Osteoblast (primary cell): ENCODE measurements at regions not wholly inside any gene's neighbourhood (a gene's known extent, or its start where the extent isn't known, plus 50 kb on each side); places are given as distances from the start of the nearest gene placed in this dataset.
"Not testable (repeated sequence)": the region's sequence is repeated elsewhere in the genome, so short reads cannot be mapped to it uniquely, and the experiment has no call there.

Experiments used
- DNase-seq: peaks from one replicate; pipeline ENCODE4 v3.0.0; 2011; ENCODE audit warnings: low spot score, mixed read lengths; ENCODE audit not compliant: insufficient read length; ENCODE audit errors: missing footprints
- H2AFZ ChIP-seq: 2 replicates; pipeline ENCODE4 v1.6.0; 2011; ENCODE audit warnings: mild to moderate bottlenecking, low read length
- H3K27ac ChIP-seq: 2 replicates; pipeline ENCODE4 v1.5.1; 2011; ENCODE audit warnings: mild to moderate bottlenecking, low read depth, low read length, moderate library complexity
- H3K27me3 ChIP-seq: 2 replicates; pipeline ENCODE4 v1.6.0; 2012; ENCODE audit warnings: mild to moderate bottlenecking, control low read depth, inconsistent platforms, low read length, moderate library complexity; ENCODE audit not compliant: insufficient read depth
- H3K36me3 ChIP-seq: 2 replicates; pipeline ENCODE4 v1.5.1; 2011; ENCODE audit warnings: mild to moderate bottlenecking, low read length, control low read depth, moderate library complexity; ENCODE audit not compliant: insufficient read depth
- H3K4me1 ChIP-seq: 2 replicates; pipeline ENCODE4 v1.5.1; 2011; ENCODE audit warnings: mild to moderate bottlenecking, low read length, control low read depth, moderate library complexity; ENCODE audit not compliant: insufficient read depth
- H3K4me2 ChIP-seq: 2 replicates; pipeline ENCODE4 v1.6.0; 2011; ENCODE audit warnings: mild to moderate bottlenecking, low read length; ENCODE audit not compliant: insufficient read depth
- H3K4me3 ChIP-seq: fragments of 200-600 bp; sonication (generic); 3 replicates; pipeline ENCODE4 v1.5.1; 2012; ENCODE audit warnings: mild to moderate bottlenecking, low read length, inconsistent platforms; ENCODE audit not compliant: insufficient read depth
- H3K79me2 ChIP-seq: 2 replicates; pipeline ENCODE4 v1.6.0; 2012; ENCODE audit warnings: mild to moderate bottlenecking, low read length, control low read depth, inconsistent platforms; ENCODE audit not compliant: insufficient read depth
- H3K9me3 ChIP-seq: 2 replicates; pipeline ENCODE4 v1.5.1; 2011; ENCODE audit warnings: low read depth, low read length, control low read depth
- H4K20me1 ChIP-seq: 2 replicates; pipeline ENCODE4 v1.6.0; 2012; ENCODE audit warnings: mild to moderate bottlenecking, low read length, control low read depth; ENCODE audit not compliant: insufficient read depth
- TF ChIP-seq, protein P1 (sequence below): IDR thresholded peaks from 2 replicates; pipeline ENCODE4 v1.5.1; 2011; ENCODE audit warnings: mild to moderate bottlenecking, low read depth, low read length, moderate library complexity; ENCODE audit errors: extremely low read depth

DNA sequence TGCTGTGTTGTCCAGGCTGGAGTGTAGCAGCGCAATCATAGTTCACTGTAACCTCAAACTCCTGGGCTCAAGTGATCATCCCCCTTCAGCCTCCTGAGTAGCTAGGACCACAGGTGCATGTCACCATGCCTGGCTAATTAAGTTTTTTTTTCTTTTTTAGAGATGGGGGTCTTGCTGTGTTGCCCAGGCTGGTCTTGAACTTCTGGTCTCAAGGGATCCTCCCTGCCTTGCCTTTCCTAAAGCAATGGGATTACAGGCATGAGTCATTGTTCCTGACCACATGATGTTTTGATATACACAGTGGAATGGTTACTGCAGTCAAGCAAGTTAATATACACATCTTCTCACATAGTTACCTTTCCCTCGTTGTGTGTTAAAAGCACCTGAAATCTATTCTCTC lies 140.3 kb downstream of the GPR85 start:
- DNase-seq, result no peak
- TF ChIP-seq, protein P1, sequence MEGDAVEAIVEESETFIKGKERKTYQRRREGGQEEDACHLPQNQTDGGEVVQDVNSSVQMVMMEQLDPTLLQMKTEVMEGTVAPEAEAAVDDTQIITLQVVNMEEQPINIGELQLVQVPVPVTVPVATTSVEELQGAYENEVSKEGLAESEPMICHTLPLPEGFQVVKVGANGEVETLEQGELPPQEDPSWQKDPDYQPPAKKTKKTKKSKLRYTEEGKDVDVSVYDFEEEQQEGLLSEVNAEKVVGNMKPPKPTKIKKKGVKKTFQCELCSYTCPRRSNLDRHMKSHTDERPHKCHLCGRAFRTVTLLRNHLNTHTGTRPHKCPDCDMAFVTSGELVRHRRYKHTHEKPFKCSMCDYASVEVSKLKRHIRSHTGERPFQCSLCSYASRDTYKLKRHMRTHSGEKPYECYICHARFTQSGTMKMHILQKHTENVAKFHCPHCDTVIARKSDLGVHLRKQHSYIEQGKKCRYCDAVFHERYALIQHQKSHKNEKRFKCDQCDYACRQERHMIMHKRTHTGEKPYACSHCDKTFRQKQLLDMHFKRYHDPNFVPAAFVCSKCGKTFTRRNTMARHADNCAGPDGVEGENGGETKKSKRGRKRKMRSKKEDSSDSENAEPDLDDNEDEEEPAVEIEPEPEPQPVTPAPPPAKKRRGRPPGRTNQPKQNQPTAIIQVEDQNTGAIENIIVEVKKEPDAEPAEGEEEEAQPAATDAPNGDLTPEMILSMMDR, result no peak
- Histone ChIP-seq H3K4me3 (no peak overlapping the region), H3K9me3 (no peaks in the 10 kb centered on the region), H3K27me3 (no peaks in the 10 kb centered on the region), H3K36me3 (no peaks in the 10 kb centered on the region), H3K79me2 (no peaks in the 10 kb centered on the region), H3K4me1 (no peaks in the 10 kb centered on the region), H4K20me1 (no peaks in the 10 kb centered on the region), H3K27ac (no peak overlapping the region), H2AFZ (no peak overlapping the region), H3K4me2 (no peak overlapping the region)

DNA sequence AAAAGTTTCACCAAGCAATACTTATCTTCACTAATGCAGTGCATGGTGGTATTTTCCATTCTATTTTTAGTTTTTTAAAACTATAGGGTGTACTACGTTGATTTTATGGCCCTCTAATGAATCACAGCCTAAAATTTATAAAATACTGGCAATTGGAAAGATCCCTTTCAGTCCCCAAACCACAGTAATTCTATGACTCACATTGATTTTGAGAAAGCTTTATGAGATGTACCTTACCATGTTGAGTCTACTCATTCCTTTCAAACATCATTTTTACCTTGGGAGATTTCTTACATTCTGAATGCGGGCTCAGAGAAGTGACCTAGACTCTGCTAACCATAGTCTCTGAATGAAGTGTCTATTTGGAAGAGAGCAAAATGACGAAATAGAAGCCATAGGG lies 141.6 kb downstream of the GPR85 start:
- Histone ChIP-seq H3K4me3 (no peak overlapping the region), H3K4me2 (no peak overlapping the region), H3K4me1 (peaks cover 4% of the 10 kb centered on the region), H2AFZ (no peak overlapping the region), H3K36me3 (no peaks in the 10 kb centered on the region), H3K27ac (no peak overlapping the region), H3K79me2 (no peaks in the 10 kb centered on the region), H4K20me1 (no peaks in the 10 kb centered on the region), H3K9me3 (no peaks in the 10 kb centered on the region), H3K27me3 (no peaks in the 10 kb centered on the region)
- no peak for DNase-seq
- TF ChIP-seq, protein P1, result no peak

DNA sequence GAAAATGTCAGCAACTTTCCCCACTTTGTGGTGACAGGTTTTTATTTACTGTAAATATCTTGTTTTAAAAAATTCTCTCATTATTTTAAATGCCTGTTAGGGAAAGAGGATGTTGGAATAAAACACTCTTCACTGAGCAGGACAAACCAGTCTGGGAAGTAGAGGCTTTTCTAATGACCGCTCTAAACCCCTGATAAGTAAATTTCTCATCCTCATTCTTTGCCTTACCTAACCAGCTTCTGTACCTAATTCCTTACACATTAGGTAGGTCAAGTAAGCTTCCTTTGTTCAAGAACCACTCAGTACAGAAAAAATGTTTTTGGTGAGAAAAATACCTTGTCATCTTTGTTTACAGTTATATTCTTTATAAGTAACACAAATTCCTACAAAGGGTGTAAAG lies 143.6 kb downstream of the GPR85 start:
- peaks cover 9% of the 10 kb centered on the region for H3K4me1 ChIP-seq
- TF ChIP-seq, protein P1, result no peak

DNA sequence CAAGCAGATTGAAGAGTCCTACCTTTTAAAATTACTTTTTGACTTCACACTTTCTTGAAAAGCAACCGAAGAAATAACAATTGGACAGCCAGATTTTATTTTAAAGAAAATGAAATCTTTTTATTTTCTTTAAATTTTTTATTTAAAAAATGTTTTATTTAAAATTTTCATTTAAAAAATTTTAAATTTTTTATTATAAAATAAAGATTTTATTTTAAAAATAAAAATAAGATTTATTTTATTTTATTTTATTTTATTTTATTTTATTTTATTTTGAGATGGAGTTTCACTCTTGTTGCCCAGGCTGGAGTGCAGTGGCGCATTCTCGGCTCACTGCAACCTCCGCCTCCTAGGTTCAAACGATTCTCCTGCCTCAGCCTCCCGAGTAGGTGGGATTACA lies 144.5 kb downstream of the GPR85 start:
- not testable (repeated sequence) for H3K36me3 ChIP-seq, H3K27ac ChIP-seq, H2AFZ ChIP-seq, H4K20me1 ChIP-seq, H3K9me3 ChIP-seq, H3K4me2 ChIP-seq, H3K27me3 ChIP-seq, H3K4me3 ChIP-seq, DNase-seq
- peaks cover 17% of the 10 kb centered on the region for H3K4me1 ChIP-seq
- H3K79me2 ChIP-seq, result peaks cover 25% of the 10 kb centered on the region

More for the DNA sequence above, 143.6 kb downstream of the GPR85 start:
- Histone ChIP-seq H3K79me2 (peaks cover 17% of the 10 kb centered on the region), H3K9me3 (no peaks in the 10 kb centered on the region), H3K27me3 (no peaks in the 10 kb centered on the region), H3K4me2 (no peak overlapping the region), H4K20me1 (no peaks in the 10 kb centered on the region), H2AFZ (no peak overlapping the region), H3K4me3 (no peak overlapping the region), H3K27ac (no peak overlapping the region), H3K36me3 (no peaks in the 10 kb centered on the region)
- DNase-seq, result no peak
